ENCODE measurements at regions not wholly inside any gene's neighbourhood (a gene's known extent, or its start where the extent isn't known, plus 50 kb on each side); places are given as distances from the start of the nearest gene placed in this dataset.

- TF ChIP-seq CTCF (conservative IDR thresholded peaks at IDR 0.05; ENCODE audit: low read depth in 2 of 2): no peak
- no peak for TF ChIP-seq ETS1 (IDR thresholded peaks at IDR 0.05)
- no peak for TF ChIP-seq POLR2AphosphoS5 (IDR thresholded peaks at IDR 0.05; ENCODE audit: low read depth)
These were observed 62.9 kb upstream of the TEX51 start for GRCh38 chr2:126835831-126836230.
